HG02840 (cell line): ENCODE measurements at regions not wholly inside any gene's neighbourhood (a gene's known extent, or its start where the extent isn't known, plus 50 kb on each side); places are given as distances from the start of the nearest gene placed in this dataset.

Experiments
- ATAC-seq: cut with Tn5 transposase; IDR thresholded peaks from one replicate; pipeline ENCODE4 v1.9.1; 2021; ENCODE audit warnings: mild to moderate bottlenecking, moderate library complexity, moderate number of reproducible peaks; ENCODE audit not compliant: unreplicated experiment, low FRiP score

GRCh38 chr18:25658476-25658875, 306.5 kb upstream of the ZNF521 start:
- ATAC-seq, result no peak

GRCh38 chr18:25651553-25651952, 299.6 kb upstream of the ZNF521 start:
- no peak for ATAC-seq

- ATAC-seq, result no peak
Observed at GRCh38 chr18:25650201-25650941, 298.4 kb upstream of the ZNF521 start.

GRCh38 chr18:25648716-25649260, 296.8 kb upstream of the ZNF521 start:
- no peak for ATAC-seq

- no peak for ATAC-seq
Observed at GRCh38 chr18:25647404-25647803, 295.4 kb upstream of the ZNF521 start.

- ATAC-seq, result no peak
Observed at GRCh38 chr18:25646971-25647370, 295.0 kb upstream of the ZNF521 start.

GRCh38 chr18:25639596-25639995, 287.6 kb upstream of the ZNF521 start:
- no peak for ATAC-seq

GRCh38 chr18:25633563-25633962, 281.6 kb upstream of the ZNF521 start:
- no peak for ATAC-seq

GRCh38 chr18:25630682-25631081, 278.7 kb upstream of the ZNF521 start:
- ATAC-seq, result no peak

- no peak for ATAC-seq
Observed at GRCh38 chr18:25621682-25622081, 269.7 kb upstream of the ZNF521 start.

- no peak for ATAC-seq
Observed at GRCh38 chr18:25621144-25621543, 269.2 kb upstream of the ZNF521 start.

- no peak for ATAC-seq
Observed at GRCh38 chr18:25614168-25614567, 262.2 kb upstream of the ZNF521 start.

GRCh38 chr18:25612466-25612865, 260.5 kb upstream of the ZNF521 start:
- ATAC-seq, result no peak

- ATAC-seq, result no peak
Observed at GRCh38 chr18:25608091-25608490, 256.1 kb upstream of the ZNF521 start.

- no peak for ATAC-seq
Observed at GRCh38 chr18:25604894-25605597, 253.1 kb upstream of the ZNF521 start.

GRCh38 chr18:25604196-25604893, 252.4 kb upstream of the ZNF521 start:
- ATAC-seq, result no peak

- no peak for ATAC-seq
Observed at GRCh38 chr18:25599443-25599842, 247.5 kb upstream of the ZNF521 start.

GRCh38 chr18:25597476-25597875, 245.5 kb upstream of the ZNF521 start:
- no peak for ATAC-seq

- ATAC-seq, result no peak
Observed at GRCh38 chr18:25595274-25596060, 243.5 kb upstream of the ZNF521 start.

GRCh38 chr18:25594351-25594750, 242.4 kb upstream of the ZNF521 start:
- ATAC-seq, result no peak
